PFSK-1 (cell line): ENCODE measurements at regions not wholly inside any gene's neighbourhood (a gene's known extent, or its start where the extent isn't known, plus 50 kb on each side); places are given as distances from the start of the nearest gene placed in this dataset.

Experiments
- FOXP2 ChIP-seq: optimal IDR thresholded peaks from 2 replicates; pipeline ENCODE3; 2011; ENCODE audit warnings: borderline replicate concordance, control low read depth, inconsistent platforms; ENCODE audit not compliant: insufficient read depth; ENCODE audit errors: extremely low read length, extremely low read depth
- POLR2AphosphoS5 ChIP-seq: IDR thresholded peaks from 2 replicates; pipeline ENCODE4 v1.6.1; 2012; ENCODE audit warnings: low read depth, mild to moderate bottlenecking, control low read depth, low read length, moderate library complexity
- TAF1 ChIP-seq: IDR thresholded peaks from 2 replicates; pipeline ENCODE4 v1.6.1; 2012; ENCODE audit warnings: low read length, control low read depth, borderline replicate concordance; ENCODE audit not compliant: insufficient read depth
- TF ChIP-seq, protein P1 (sequence below), 2 experiments: IDR thresholded peaks; 2 replicates each; pipeline versions ENCODE4 v1.6.1 to v1.8.0; 2011 to 2012; ENCODE audit warnings: low read depth in 2 of 2, low read length in 2 of 2, control low read depth in 1 of 2, inconsistent platforms in 1 of 2, mild to moderate bottlenecking in 1 of 2, moderate library complexity in 1 of 2; ENCODE audit not compliant: insufficient read depth in 1 of 2

DNA sequence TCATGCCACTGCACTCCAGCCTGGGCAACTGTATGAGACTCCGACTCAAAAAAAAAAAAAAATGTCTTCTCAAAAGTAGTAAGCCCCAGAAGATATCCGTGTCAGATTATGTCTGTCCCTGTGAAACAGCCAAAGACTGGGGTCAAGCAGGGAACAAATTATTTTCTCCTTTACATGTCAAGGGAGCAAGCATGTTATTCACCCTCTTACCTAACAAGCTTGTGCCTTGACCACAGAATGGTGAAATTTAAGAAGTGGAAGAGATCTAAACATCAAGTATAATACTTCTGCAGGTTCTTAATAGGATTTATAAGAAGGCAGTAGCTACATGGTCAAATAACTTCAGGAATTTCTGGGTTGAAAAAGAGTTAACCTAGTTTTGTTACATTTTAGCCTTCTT lies 187.9 kb downstream of the ZNF365 start:
- TF ChIP-seq TAF1 = no peak
- TF ChIP-seq, protein P1, sequence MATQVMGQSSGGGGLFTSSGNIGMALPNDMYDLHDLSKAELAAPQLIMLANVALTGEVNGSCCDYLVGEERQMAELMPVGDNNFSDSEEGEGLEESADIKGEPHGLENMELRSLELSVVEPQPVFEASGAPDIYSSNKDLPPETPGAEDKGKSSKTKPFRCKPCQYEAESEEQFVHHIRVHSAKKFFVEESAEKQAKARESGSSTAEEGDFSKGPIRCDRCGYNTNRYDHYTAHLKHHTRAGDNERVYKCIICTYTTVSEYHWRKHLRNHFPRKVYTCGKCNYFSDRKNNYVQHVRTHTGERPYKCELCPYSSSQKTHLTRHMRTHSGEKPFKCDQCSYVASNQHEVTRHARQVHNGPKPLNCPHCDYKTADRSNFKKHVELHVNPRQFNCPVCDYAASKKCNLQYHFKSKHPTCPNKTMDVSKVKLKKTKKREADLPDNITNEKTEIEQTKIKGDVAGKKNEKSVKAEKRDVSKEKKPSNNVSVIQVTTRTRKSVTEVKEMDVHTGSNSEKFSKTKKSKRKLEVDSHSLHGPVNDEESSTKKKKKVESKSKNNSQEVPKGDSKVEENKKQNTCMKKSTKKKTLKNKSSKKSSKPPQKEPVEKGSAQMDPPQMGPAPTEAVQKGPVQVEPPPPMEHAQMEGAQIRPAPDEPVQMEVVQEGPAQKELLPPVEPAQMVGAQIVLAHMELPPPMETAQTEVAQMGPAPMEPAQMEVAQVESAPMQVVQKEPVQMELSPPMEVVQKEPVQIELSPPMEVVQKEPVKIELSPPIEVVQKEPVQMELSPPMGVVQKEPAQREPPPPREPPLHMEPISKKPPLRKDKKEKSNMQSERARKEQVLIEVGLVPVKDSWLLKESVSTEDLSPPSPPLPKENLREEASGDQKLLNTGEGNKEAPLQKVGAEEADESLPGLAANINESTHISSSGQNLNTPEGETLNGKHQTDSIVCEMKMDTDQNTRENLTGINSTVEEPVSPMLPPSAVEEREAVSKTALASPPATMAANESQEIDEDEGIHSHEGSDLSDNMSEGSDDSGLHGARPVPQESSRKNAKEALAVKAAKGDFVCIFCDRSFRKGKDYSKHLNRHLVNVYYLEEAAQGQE (IDR thresholded peaks at IDR 0.05; ENCODE audit: insufficient read depth in 1 of 2, low read depth in 2 of 2, low read length in 2 of 2) = no peak
- TF ChIP-seq POLR2AphosphoS5 = no peak
- no peak for TF ChIP-seq FOXP2
